ENCODE measurements at regions not wholly inside any gene's neighbourhood (a gene's known extent, or its start where the extent isn't known, plus 50 kb on each side); places are given as distances from the start of the nearest gene placed in this dataset.

GRCh38 chr1:227397354-227397978, 79.2 kb upstream of the CDC42BPA start (continued):
- TF ChIP-seq ZNF592 (IDR thresholded peaks at IDR 0.05) (peak; percentile 26), PKNOX1 (IDR thresholded peaks at IDR 0.05) (0 out of 2 replicates have a peak, but pooled peaks have one; percentile 8), L3MBTL2 (IDR thresholded peaks at IDR 0.05) (0 out of 2 replicates have a peak, but pooled peaks have one; percentile 6), KHSRP (IDR thresholded peaks at IDR 0.05) (no peak), EWSR1 (IDR thresholded peaks at IDR 0.05; ENCODE audit: borderline replicate concordance, low read depth, partially characterized antibody) (no peak), MNT (conservative IDR thresholded peaks at IDR 0.05) (no peak), ZBTB9 (CRISPR knock-in tag; IDR thresholded peaks at IDR 0.05) (peak; percentile 56), RCOR1 (IDR thresholded peaks at IDR 0.05; ENCODE audit: borderline replicate concordance in 1 of 2, low read depth in 2 of 2, low read length in 2 of 2) (peak in 1 of 2 experiments; percentile 81; a peak in 2 of 4 replicates), ZNF134 (CRISPR knock-in tag; conservative IDR thresholded peaks at IDR 0.05) (no peak), FIP1L1 (IDR thresholded peaks at IDR 0.05; ENCODE audit: low read depth, low read length, poor library complexity, severe bottlenecking) (no peak), HMBOX1 (IDR thresholded peaks at IDR 0.05) (peak; percentile 74; the same call in 1 of the 2 replicates), ELF1 (tag; IDR thresholded peaks at IDR 0.05) (no peak), TOE1 (IDR thresholded peaks at IDR 0.05; ENCODE audit: borderline replicate concordance) (no peak), TOE1 (CRISPR knock-in tag; IDR thresholded peaks at IDR 0.05; ENCODE audit: borderline replicate concordance, low read depth) (0 out of 2 replicates have a peak, but pooled peaks have one; percentile 60), HDAC1 (IDR thresholded peaks at IDR 0.05) (peak in 1 of 2 experiments; percentile 48; a peak in 2 of 4 replicates), KLF1 (tag; IDR thresholded peaks at IDR 0.05) (0 out of 2 replicates have a peak, but pooled peaks have one; percentile 30), NR4A1 (CRISPR knock-in tag; IDR thresholded peaks at IDR 0.05) (no peak), NR4A1 (tag; IDR thresholded peaks at IDR 0.05) (peak; percentile 45; the same call in 1 of the 2 replicates), SUPT5H (IDR thresholded peaks at IDR 0.05) (no peak), E2F3 (CRISPR knock-in tag; IDR thresholded peaks at IDR 0.05) (no peak)
